Femur (tissue), 1 donor: ENCODE measurements at regions not wholly inside any gene's neighbourhood (a gene's known extent, or its start where the extent isn't known, plus 50 kb on each side); places are given as distances from the start of the nearest gene placed in this dataset.

Experiments used
- DNase-seq: peaks from one replicate; pipeline ENCODE4 v3.0.0-alpha.2; 2017

DNA sequence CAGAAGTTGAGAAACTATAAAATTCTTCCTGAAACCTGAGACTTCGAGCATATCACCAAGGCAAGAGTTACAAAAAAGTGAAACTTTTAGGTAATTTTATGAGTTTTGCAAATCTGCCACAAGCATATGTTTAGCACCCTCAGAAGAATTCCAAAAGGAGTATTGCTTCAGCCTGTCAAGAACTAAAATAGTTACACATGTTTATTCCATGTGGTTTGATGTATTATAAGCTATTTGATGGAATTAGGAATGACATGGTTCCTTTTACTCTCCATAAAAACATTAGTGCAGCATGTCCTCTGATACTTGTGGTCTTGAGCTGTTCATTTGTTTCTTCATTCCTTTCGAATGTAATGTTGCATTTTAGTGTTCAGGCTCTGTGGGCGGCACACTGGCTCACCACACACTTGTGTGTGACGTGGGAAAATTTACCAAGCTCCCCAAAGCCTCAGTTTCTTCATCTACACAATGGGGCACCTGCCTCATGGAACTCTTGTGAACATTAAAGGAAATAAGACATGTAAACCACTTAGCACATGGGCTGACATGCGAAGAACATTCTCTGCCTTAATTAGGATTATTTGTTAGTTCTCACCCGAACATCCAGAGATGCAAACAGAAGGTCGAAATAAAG, 204.2 kb upstream of the FOXF1 start:
- DNase-seq: no peak

DNA sequence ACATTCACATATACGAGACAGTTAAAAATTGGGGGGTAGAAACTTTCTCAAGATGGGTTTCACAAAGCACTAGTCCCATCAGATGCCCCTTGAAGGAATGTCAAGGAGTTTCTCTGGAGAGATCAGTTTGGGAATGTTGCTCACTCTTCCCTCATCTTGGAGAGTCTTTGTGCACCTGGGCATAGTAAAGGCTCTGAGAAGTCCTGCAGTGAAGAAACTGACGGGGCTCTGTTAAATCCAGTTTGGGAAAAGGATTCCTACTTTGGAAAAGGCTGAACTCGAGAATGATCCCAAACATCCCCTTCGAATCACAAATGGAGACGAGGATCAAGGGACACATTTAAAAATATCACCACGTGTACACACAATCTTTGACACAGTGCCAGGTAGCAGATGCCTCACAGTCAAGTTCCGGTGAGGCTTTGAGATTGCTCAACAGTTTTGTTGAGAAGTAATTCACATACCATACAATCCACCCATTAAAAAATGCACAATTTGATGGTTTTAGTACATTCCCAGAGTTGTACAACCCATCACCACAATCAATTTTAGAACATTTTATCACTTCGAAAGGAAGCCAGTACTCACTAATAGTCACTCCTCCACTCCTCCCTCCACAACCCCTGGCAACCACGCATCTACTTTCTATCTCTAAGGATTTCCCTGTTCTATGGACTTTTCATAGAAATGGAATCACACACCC, 203.4 kb upstream of the FOXF1 start:
- DNase-seq: no peak

DNA sequence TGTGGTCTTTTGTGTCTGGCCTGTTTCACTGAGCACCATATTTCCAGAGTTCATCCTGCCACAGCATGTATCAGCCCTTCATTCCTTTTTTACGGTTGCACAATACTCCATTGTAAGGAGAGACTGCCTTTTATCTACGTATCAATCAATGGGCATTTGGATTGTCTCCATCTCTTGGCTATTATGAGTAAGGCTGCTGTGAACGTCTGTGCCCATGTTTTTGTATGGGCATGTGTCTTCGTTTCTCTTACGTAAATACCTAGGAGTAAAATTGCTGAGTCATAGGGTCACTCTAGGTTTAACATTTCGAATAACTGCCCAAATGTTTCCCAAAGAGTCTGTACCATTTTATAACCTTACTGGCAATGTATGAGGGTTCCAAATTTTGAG, 202.8 kb upstream of the FOXF1 start:
- DNase-seq: no peak

DNA sequence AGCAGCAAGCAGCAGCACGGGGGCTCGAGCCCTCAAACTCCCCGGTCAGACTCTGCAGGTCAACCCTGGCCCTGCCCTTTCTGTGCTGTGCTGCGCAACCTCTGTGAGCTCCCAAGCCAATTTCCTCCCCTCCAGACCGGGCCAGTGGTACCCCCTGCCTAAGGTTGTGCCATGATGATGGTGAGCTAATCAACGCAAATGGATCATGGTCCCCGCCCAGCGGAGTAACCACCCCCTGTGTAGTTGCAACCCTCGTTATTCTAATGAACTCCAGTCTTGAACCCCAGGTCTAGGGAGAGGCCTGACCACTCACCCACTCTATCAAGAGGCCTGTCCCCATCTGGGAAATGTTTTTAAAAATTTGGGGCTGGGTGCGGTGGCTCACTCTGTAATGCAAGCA, 201.8 kb upstream of the FOXF1 start:
- no peak for DNase-seq

DNA sequence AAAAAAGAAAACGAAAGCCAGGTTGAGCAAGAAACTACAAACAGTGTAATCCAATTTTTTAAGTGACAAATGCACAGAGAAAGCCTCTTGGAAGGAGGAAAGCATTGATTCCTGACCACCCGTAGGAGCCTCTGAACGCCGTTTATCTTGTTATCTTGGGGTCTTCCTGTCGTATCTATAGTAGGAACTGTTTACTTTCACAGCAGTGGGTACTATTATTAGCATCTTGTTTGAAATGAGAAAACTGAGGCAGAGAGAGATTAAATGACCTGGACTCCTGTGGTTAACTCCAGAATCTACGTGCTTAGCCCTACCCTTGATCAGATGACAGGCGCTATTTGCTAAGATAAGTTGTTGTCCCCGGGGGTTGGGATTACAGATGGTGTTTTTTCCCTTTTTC, 196.7 kb upstream of the FOXF1 start:
- no peak for DNase-seq

DNA sequence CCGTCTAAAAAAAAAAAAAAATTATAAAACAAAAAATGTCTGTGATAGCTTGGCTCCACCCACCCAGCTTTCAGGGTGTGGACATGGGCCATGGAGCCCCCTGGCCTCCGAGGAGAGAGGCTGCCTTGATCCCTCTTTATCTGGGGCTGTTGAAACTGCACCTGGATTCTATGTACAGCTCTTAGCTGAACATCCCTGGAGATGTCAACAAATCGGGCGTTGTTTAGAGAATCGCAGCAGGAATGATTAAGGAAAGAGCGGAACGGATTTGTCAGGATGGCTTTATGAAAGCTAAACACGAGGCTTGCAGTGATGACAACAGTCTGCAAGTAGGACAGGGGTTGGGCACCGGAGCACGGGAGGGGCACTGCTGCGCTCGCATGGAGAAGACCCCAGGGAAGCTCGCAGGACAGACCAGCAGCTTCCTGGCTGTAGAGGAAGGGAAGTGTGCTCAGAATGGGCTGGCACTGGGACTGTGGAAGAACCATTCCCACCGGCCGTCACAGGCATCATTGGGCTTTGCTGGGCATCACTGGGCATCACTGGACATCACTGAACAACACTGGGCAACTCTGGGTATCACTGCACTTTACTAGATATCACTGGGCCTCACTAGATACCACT, 195.8 kb upstream of the FOXF1 start:
- no peak for DNase-seq

DNA sequence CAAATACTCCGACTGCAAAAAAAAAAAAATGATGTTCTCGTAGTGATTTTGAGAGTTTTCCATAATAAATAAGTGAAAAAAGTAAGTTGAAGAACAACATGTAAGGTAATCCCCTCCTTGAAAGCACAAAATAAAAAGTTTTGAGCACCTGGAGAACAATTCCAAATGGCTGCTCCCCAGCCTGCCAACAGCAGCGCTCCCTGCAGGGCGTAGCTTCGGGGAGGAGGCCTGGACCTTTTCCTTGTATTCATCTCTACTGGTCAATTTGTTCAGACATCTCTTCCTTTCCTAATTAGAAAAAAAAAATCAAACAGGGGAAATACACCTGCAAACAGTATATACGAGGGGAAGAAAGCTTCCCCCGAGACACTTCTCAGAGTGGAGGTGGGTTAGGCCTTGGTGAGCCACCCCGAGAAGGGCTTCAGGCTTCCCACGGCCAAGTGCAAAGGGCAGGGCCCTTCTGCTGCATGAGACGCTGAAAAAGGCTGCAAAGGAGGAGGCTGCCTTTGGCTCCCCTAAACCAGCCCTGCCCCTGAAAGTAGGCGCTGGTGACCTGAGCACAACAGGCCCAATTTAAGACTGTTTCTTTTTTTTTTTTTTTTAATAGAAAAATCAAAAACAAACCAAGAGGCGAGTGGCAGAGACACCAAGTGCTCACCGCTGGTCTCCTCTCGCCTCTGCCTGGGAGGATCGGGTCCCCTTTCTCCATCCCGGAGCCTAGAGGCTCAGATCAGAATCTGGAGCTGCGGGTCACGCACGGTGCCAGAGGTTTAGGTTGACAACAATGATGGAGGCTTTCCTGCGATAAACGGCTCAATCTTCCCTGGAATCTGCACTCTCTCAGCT, 193.1 kb upstream of the FOXF1 start:
- DNase-seq: no peak

DNA sequence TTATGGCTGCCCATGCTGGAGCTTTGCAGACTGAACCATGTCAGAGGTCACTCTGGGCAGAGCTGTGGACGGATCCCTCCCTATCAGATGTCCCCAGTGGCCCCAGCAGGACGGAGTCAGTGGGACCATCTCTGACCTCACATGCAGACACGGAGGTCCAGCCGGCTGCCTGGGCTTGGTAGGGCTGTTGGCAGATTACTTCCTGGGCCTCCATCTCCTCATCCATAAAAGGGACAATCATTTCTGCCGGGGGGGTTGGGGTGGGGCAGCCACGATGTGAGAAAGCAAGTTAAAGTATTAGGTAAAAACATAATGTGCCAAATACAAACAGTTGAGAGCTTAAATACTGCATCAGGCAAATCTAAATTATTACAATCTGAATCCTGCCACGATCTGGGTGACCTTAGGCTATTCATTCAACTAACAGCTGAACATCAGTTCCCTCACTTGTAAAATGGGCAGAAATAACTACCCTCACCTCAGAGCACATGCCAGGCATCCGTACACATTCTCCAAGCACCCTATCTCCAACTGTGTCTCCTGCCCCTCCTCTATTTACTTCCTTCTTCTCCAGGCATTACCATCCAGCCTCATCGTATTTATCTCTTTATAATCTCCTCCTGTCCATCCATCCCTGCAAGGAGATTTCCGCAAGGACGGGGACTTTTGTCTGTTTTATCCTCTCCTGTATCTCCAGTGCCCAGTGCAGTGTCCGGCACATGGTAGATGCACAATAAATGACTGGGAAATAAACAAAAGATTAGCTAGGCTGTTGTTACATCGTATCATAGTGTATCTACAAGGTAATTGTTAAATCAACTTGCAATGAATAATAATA, 192.3 kb upstream of the FOXF1 start:
- DNase-seq: no peak

DNA sequence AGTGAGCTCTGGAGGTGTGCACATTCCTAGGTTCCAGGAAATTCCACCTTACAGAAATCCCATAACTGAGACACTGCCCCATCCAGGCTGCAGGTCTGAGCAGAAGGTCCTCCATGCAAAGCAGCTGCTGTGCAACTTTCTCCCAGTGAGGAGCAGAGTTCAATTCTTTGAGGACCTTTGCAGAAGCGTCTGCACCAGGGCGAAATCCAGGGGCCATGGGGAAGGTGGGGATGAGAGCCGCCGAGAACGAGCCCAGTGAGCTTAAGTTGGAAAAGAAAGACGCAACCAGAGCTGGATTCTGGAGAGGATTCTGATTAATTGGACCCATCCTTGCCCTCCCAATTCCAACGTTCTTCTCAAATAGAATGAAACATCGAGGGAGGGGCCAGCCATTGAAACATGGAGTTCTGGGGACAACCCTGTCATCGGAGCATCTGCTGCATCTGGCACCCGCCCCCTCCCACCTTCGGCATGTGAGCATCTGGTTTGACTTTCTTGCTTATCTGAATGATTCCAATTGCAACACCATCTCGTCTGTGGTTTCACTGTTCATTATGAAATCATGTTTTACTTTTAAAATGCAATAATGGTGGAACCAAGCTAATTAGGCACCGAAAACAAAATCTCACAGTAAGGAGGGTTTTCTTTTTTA, 190.6 kb upstream of the FOXF1 start:
- peak; percentile 17 for DNase-seq

DNA sequence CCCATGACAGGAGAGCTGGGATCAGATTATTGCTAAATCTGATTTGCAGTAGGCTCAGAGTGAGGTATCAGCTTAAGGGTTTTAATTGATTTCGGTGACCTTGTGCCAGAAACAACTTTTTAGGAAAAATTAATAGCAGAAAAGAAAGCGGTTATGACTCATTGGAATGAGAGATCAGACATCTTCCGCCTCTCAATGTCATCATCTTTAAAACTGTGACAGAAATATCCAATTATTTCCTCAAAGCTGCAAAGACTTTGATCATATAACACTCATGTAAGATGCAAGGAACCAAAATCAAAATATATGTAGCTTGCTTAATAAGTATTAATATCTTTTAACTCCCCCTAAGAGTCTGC, 190.1 kb upstream of the FOXF1 start:
- no peak for DNase-seq

DNA sequence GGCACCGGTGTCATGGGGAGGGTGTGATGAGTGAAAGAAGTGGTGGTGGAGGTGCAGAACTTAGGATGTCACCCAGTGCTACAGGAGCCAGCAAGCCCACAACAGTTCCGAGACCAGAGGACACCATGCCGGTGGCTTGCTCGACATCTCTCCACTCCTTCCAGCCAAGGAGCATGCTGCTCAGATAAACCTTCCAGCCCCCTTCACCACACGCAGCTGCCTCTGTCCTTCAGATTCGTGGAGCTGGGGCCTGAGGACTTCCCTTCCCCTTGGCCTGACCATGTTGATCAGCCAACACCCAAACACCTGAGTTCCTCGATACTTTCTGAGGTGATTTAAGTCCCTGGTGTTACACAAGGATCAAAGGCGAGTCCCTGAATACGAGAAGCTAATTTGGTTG, 188.8 kb upstream of the FOXF1 start:
- no peak for DNase-seq

DNA sequence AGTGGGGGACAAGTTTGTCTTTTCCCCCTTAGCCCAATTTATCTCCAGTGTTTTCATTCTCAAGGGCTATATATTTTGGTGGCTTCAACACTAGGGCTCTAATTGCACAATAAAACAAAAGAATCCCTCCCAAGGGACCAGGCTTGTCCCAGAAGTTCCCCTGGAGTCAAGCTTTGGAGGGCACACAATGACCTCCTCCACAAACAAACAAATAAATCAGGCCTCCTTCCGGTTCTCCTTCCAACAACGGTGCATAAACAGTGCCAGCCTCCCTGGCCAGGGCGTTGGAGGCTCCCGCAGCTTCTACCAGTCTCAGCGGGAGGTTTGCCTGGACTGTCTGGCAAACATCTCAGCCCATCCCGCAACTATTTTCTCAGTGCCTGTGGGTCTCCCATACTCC, 188.0 kb upstream of the FOXF1 start:
- no peak for DNase-seq

DNA sequence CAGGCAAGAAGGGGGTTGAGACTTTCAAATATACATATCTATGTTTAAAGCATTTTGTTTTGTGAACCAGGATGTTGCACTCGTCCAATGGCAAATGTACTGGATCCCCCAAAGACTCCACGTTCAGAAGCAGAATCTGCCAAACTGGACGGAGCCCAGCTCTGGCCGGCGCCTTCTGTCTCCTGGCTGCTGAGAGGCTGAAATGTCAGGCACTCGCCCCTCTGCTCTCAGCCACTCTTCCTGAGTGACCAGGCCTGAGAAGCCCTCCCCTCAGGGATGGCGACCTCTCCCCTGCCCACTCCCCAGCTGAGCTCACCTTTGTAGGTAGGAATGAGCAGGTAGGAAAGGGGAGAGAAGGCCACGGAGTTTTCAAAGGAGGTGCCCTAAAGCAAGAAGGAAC, 187.5 kb upstream of the FOXF1 start:
- peak; percentile 54 for DNase-seq

DNA sequence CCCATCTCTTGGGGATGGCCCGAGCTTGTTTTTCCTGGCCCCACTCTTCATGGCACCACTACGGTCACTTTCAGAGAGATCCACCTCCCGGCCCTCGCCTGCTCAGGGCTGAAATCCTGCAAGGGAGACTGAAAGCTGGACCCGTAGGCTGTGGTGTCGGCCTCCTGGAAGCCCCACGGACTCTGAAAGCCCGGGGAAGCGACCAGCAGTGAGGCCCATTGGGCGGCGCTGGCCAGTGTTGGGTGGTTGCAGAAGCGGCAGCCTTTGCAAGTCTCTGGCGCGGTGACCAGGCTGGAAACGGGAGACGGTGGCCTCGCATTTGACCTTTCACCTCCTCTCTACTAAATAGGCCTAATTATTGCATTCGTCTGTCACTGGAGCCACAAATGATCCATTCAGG, 186.0 kb upstream of the FOXF1 start:
- peak; percentile 4 for DNase-seq

DNA sequence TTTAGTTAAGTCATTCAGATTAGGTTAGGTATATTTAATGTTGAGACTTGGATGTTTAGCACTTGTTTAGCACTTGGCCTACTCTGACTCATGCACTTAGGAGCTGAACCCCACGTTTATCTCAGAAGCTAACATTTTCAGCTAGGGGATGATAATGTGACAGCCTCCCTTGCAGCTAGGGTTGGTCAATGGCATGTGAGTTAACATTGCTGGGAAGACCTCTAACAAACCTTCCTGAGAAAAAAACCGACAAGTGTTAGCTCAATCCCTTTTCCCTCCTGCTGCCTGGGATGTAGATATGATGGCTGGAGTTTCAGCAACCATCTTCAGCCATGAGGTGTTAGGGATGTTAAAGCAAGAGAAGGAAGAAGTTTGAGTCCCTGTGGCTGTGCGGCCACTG, 185.0 kb upstream of the FOXF1 start:
- no peak for DNase-seq

DNA sequence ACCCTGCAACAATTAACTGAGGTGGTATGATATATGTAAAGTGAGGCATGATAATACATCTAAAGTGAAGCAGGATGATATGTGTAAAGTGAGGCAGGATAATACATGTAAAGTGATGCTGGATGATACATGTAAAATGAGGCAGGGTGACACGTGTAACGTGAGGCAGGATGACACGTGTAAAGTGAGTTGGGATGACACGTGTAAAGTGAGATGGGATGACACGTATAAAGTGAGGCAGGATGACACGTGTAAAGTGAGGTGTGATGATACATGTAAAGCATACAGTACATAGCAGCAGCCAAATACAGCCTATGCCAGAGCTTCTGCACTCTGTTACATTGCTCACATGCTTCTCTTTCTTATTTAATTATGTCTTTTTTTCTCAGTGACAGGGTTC, 184.4 kb upstream of the FOXF1 start:
- DNase-seq: no peak

DNA sequence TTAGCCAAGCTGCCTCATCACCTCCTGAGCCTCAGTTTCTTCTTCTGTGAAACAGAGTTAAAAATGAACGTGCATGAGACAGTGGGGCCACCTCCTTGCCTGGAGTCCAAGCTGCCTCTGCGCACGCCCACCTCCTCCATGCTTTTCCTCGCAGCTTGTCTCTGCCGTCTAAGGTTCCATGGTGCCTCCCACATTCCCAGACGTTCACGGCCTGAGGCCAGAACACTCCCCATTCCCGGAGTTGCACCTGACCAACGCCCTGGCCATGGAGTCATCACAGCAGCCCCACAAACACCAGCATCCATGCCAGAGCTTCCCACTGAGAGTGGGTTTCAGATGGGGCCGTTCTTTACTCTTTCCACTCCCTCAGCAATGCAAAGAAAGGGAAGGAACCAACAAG, 183.0 kb upstream of the FOXF1 start:
- DNase-seq: no peak

DNA sequence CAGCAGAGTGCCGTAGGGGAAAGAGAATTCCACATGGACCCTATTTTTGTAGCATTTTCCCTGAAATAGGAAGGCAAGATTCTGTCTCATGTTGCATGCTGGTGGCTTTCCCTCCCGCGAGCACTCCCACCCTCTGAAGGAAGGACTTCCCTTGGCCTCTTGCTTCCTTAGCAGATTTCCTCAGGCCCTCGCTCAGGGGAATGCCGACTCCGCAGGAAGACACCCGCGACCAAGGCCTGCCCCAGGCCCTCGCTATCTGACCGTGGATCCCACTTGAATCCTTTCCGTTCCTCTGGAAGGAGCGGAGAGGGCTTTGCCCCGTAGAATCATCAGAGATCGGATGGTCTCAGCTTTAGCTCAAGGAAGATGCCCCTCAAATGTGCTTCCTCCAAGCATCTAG, 179.4 kb upstream of the FOXF1 start:
- DNase-seq: no peak

DNA sequence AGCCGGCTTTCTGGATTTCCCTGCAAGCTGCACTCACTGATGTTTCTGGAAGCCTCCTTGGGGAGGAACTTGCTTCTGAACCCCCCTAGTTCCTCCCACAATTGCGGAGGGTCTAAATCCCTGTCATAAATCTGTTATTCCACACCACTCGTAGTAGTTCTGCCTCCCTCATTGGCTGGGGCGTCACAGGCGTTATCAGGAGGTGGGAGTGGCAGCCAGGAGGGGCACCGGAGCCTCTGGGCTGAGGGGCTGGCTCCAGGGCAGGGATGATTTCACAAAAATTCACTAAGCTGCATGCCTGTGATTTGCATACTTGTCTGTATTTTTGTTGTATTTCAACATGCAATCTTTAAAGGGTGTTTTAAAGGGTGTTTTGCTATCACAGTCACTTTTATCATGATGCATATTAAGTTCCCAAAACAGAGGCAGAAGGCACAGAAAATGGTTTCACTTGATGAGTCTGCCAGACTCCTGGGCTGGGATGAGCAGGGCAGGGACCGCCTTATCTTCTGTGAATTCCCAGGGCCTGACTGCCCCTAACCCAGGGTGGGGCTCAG, 176.2 kb upstream of the FOXF1 start:
- no peak for DNase-seq

DNA sequence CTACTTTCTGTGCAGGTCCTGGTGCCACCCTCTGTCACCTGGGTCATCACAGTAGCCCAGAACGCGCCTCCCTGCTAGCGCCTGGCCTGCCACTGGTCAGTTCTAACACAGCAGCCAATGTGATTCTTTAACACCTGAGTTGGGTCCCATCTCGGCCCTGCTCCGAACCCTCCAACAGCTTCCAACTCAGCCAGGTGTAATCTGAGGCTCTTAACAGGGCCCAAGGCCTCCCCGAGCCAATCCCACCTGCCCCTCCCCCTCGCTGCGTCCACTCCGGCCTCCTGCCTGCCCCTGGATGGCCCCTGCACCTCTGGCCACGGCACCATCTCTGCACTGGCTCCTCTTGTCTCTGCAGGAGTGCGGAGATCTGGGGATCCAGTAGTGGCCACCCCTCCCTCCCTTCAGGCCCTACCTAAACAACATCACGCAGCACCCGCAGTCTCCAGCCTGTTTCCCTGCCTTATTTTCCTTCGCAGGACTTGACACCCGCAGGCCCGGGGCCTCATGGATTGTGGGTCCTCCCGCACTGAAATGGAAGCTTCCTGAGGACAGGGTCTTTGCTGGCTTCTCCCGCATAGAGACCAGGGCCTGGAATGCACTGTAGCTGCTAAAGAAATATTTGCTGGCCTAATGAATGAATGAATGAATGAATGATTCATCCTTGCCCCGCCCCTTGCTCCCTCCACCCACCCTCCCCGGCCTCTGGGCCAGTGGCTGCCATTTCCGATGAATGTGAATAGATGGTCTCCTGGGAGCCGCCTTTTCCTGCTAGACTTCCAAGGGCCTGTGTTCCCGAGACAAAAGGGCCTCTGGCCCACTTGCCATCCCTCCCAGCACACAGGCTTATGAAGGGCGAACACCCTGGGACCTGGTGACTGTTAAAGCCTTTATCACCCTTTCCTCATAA, 174.8 kb upstream of the FOXF1 start:
- no peak for DNase-seq

DNA sequence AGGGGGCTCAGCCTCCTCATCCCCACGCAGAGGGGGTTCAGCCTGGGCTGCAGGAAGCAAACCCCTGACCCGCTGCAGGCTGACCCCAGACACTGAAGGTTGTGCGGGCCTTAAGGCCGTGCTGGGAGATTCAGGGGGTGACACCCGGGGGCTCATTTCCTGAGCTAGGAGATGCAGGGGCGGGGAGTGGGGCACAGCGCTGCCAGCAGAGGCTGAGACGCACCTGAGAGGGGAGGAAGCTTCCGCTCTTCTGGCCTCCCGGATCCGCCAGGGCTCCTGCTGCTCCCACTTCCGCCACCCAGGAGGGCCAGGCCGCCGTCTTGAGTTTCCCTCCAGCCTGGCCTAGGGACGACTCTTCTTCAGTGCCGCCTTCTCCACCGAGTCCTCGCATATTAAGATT, 173.2 kb upstream of the FOXF1 start:
- DNase-seq: no peak
